Stimulated activated CD8-positive, alpha-beta memory T cell treated with anti-CD3 and anti-CD28 coated beads, Interleukin-12 subunit alpha, Interleukin-12 subunit beta, amount 100 ng/mL, for 24 hours (primary cell): ENCODE measurements at regions not wholly inside any gene's neighbourhood (a gene's known extent, or its start where the extent isn't known, plus 50 kb on each side); places are given as distances from the start of the nearest gene placed in this dataset.
"Not testable (repeated sequence)": the region's sequence is repeated elsewhere in the genome, so short reads cannot be mapped to it uniquely, and the experiment has no call there.

Experiments used
- DNase-seq: peaks from one replicate; pipeline ENCODE4 v3.0.0-alpha.2; 2020; ENCODE audit errors: extremely low read depth

DNA sequence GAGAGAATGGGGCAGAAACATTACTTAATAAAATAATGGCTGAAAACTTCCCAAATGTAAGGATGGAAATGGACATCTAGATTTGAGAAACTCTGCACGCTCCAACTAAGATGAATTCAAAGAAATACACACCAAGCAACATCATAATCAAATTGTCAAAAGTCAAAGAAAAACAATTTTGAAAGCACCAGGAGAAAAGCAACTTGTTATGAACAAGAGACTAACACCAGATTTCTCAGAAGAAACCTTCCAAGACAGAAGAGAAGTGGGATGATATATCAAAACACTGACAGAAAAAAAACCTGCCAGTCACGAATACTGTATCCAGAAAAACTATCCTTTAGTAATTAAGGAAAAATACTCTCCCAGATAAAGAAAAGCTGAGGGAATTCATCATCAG, 208.6 kb upstream of the SAMSN1 start:
- DNase-seq: no peak

DNA sequence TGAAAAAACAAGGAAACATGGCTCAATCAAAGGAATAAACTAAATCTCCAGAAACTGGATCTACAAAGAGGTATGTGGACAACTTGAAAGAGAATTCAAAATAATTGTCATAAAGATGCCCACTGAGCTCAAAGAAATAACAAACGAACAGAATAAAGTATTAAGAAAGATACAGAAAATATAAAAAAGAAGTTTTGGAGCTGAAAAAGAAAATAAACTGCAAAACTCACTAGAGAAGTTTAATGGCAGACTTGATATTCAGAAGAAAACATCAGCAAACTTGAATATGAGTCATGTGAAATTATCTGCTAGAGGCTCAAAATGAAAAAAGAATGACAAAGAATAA, 208.1 kb upstream of the SAMSN1 start:
- DNase-seq: no peak

DNA sequence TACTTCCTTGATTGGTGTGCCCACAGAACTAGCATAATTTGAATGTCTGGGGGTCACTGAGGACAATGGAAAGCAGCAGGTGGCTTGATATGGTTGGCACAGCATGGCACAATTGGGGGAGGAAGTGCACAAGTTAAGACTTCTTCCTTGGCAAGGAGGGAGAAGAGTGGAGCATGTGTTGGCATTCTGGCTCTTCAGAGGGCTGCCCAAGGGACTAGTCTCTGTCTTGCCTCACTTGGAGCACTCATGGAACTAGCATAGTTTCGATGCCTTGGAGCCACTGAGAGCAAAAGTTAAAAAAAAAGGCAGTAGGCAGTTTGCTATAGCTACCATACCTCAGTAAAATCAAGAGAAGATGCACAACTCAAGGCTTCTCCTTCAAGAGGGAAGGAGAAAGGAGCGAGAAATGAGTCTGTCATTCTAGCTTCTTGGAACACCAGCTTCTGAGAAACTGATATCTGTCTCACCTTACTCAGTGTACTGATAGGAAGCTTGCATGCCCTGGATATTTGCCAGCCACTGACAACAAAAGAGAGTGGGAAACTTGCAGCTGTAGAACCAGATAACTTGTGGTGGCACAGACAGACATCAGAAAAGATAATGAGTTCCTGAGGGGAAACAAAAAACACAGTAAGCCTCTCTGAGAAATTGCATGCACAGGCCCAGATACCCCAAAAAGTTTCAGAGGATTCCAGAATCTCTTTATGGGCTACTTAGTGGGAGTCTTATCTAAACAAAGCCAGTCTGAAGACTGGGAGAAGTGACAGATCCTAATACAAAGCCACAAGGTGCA, 207.5 kb upstream of the SAMSN1 start:
- DNase-seq: no peak

DNA sequence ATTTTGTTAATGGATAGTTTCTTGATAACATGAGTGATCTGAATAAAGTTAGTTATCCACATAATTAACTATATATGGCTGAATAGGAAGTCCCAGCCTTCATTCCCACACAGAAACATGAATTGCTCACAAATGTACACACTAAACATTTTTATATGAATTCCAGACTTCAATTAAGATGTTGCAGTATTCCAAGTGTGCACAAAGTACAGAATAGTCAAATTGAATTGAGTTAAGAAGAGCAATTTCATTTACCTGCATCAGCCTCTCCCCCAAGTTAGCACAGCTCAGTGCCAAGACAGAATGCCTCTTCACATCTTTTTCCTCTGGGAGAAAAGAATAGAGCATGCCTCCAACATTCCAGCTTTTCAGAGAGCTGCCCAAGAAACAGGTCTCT, 207.0 kb upstream of the SAMSN1 start:
- no peak for DNase-seq

GRCh38 chr21:14752345-14752909, 206.3 kb upstream of the SAMSN1 start:
- DNase-seq: no peak

- no peak for DNase-seq
These were observed 205.7 kb upstream of the SAMSN1 start for GRCh38 chr21:14751602-14752344.

DNA sequence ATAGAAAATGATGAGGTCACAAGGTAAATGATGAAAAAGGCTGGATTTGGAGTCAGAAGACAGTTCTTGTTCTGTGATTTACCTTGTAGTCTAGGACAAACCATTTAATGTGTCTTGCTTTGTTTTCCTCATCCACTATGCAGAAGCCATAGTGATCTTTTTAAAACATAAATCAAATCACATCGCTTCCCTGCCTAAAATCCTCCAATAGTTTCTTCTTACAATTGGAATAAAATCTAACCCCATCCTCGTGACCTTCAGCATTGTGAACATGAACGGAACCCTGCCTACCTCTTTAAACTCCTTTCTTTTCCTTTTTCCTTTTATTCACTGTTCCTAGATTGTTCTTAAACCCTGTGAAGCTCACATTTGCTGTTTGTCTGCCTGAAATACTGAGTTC, 204.9 kb upstream of the SAMSN1 start:
- no peak for DNase-seq

DNA sequence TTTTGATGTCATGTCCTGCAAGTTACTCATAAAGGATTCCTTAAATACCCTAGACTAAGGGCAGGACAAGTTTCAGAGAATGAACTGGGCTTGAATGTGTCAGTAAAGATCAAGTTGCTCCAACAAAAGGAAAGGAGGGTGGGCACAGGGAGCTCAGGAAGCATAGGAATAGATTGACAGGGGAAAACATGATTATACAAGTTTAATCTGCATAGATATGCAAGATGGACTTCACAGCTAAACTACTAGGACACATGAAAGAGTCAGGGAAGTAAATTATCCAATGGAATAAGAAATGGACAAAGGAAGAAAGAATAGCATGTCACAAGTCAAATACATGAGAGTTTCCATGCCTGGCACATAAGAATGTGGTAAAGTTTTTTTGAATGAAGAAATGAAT, 203.9 kb upstream of the SAMSN1 start:
- no peak for DNase-seq

DNA sequence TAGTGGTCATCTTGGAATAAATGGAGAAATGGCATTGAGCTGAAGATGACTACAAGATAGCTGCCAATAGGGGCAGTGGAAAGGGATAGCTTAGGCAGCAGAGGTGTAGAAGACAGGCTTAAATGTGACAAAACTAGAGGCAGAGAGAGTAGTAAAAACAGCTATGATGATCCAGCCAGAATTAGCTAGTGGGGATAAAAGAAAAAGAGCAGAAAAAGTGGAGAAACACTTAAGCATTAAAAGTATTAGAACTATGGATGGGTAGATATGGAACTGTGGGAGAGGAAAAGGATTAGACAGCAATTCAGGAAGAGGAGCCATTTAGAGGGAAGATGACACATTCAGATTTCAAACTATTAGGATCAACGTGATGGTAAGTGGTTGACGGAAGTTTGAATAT, 202.5 kb upstream of the SAMSN1 start:
- DNase-seq: no peak

DNA sequence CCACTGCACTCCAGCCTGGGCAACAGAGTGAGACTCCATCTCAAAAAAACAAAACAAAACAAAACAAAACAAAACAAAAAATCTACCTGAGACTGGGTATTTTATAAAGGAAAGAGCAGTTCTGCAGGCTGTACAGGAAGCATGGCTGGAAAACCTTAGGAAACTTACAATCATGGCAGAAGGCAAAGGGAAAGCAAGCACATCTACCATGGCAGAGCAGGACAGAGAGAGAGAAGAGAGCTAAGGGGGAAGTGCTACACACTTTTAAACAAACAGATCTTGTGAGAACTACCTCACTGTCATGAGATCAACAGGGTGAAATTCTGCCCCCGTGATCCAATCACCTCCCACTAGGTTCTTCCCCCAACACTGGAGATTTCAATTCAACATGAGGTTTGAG, 198.3 kb upstream of the SAMSN1 start:
- no peak for DNase-seq

- no peak for DNase-seq
These were observed 196.0 kb upstream of the SAMSN1 start for GRCh38 chr21:14742119-14742518.

DNA sequence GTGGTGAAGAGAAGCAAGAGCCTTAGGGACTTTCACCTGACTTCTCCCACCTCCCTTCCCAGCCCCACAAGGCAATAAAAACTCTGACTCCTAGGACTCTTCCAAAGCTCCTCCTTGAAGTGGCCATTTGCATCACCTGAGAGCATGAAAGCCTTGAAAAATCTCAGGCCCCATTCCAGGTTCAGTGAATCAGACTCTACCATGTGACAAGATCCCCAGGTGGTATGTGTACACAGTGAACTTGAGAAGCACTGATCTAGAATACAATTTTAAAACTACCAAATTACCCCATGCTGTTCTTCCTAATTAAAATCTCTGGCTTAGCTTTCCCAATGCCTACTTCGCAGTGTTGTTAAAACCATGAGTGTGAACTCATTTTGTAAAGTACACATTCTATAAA, 195.1 kb upstream of the SAMSN1 start:
- no peak for DNase-seq

- DNase-seq: no peak
These were observed 194.6 kb upstream of the SAMSN1 start for GRCh38 chr21:14740692-14741091.

- DNase-seq: no peak
These were observed 194.0 kb upstream of the SAMSN1 start for GRCh38 chr21:14740116-14740515.

DNA sequence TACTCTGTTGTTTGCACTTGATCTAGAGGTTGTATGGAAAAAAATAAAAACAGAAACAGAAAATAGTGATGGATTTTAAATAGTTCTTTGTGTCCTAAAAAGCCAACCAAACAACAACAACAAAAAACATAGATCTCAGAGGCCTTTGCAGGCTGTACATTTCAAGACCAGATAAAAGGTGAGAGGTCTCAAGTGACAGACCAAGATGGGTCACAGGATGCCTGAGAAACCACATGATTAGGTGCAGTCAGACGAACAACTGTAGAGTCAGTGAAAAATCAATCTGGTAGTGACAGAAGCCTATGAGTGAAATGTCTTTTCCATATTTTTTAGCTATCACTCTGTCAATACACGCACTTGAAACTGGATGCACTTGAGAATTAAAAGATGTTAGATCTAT, 193.5 kb upstream of the SAMSN1 start:
- DNase-seq: no peak

DNA sequence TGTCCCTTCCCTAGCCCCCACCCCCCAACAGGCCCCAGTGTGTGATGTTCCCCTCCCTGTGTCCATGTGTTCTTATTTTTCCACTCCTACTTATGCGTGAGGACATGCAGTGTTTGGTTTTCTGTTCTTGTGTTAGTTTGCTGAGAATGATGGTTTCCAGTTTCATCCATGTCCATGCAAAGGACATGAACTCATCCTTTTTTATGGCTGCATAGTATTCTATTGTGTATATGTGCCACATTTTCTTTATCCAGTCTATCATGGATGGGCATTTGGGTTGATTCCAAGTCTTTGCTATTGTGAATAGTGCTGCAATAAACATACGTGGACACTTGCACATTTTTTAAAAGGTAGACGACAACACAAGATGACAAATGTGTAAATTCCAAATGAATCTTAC, 192.5 kb upstream of the SAMSN1 start:
- not testable (repeated sequence) for DNase-seq

DNA sequence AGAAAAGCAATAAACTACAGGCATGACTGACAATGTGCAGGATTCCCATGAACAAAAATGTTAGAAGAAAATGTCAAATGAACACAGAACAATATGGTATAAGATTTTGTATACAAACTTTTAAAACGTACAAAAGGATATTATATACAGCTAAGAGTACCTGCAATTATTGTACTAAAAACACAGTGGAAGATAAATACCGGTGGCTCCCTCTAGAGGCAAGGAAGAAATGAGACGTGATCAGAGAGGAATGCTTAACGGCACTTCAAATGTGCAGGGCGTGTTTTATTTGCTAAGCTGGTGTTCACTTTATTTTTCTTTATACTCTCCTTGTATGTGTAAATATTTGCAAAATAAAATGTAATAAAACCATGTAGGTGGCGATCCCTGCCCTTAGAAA, 191.8 kb upstream of the SAMSN1 start:
- peak; percentile 11 for DNase-seq

GRCh38 chr21:14737284-14737691, 191.2 kb upstream of the SAMSN1 start:
- no peak for DNase-seq

GRCh38 chr21:14736672-14737071, 190.6 kb upstream of the SAMSN1 start:
- no peak for DNase-seq

- DNase-seq: no peak
These were observed 190.0 kb upstream of the SAMSN1 start for GRCh38 chr21:14736162-14736561.

DNA sequence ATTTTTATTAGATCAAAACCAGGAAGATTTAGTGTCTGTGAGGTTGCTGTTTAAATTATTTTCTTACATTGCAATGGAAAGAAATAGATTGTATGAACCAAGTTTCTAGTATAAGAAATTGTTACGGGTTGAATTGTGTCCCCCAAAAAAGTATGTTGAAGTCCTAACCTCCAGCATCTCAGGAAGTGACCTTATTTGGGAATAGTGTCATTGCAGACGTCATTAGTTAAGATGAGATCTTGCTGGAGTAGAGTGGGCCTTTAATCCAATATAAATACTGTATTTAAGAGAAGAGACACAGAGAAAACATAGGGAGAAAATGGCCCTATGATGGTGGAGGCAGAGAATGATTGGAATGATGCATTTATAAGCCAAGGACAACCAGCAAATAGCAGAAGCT, 188.7 kb upstream of the SAMSN1 start:
- no peak for DNase-seq

GRCh38 chr21:14734191-14734590, 188.1 kb upstream of the SAMSN1 start:
- no peak for DNase-seq

- DNase-seq: no peak
These were observed 179.1 kb upstream of the SAMSN1 start for GRCh38 chr21:14725219-14725618.
